OCI-LY1 (cell line): ENCODE measurements at regions not wholly inside any gene's neighbourhood (a gene's known extent, or its start where the extent isn't known, plus 50 kb on each side); places are given as distances from the start of the nearest gene placed in this dataset.

Source experiments
- CTCF ChIP-seq: fragments of 200-600 bp; sonication (generic), shearing (Covaris generic); IDR thresholded peaks from 2 replicates; pipeline ENCODE4 v1.5.1; 2017; ENCODE audit warnings: mild to moderate bottlenecking, antibody characterized with exemption, low read length, moderate library complexity, mixed read lengths
- EZH2 ChIP-seq: fragments of 200-600 bp; sonication (generic), shearing (Covaris generic); IDR thresholded peaks from 2 replicates; pipeline ENCODE4 v1.8.0; 2017; ENCODE audit warnings: borderline replicate concordance, mixed run types, mild to moderate bottlenecking, antibody characterized with exemption, low read length, moderate library complexity, mixed read lengths

GRCh38 chr9:129498451-129499384, 122.2 kb downstream of the C9orf50 start:
- no peak for TF ChIP-seq CTCF
- no peak for TF ChIP-seq EZH2
